Activated CD8-positive, alpha-beta T cell treated with anti-CD3 and anti-CD28 coated beads for 36 hours (primary cell): ENCODE measurements at regions not wholly inside any gene's neighbourhood (a gene's known extent, or its start where the extent isn't known, plus 50 kb on each side); places are given as distances from the start of the nearest gene placed in this dataset.

Experiments
- ATAC-seq: fragments of 200-7000 bp; cut with Tn5 transposase; one replicate; pipeline ENCODE4 v1.10.0; 2021; ENCODE audit warnings: mild to moderate bottlenecking, moderate library complexity
- CTCF ChIA-PET: fragments of 350-600 bp; sonication (Branson Sonifier 250); formaldehyde crosslinking; loops from one replicate; lab custom pipeline; 2021; ENCODE audit warnings: antibody characterized with exemption; lab: Charles Lee
- POLR2A ChIA-PET: fragments of 350-600 bp; sonication (Branson Sonifier 250); formaldehyde crosslinking; loops from one replicate; lab custom pipeline; 2021; ENCODE audit warnings: antibody characterized with exemption; lab: Charles Lee
- DNase-seq: peaks from one replicate; pipeline ENCODE4 v3.0.0-alpha.2; 2020
- H3K27ac Mint-ChIP-seq: one replicate; pipeline ENCODE4 v1.8.0; 2021; ENCODE audit warnings: mild to moderate bottlenecking, mixed read lengths
- H3K27me3 Mint-ChIP-seq: one replicate; pipeline ENCODE4 v1.8.0; 2021; ENCODE audit warnings: mixed read lengths
- H3K36me3 Mint-ChIP-seq: one replicate; pipeline ENCODE4 v1.8.0; 2021; ENCODE audit warnings: low read depth, mixed read lengths
- H3K4me1 Mint-ChIP-seq: one replicate; pipeline ENCODE4 v1.8.0; 2021; ENCODE audit warnings: low read depth, mixed read lengths
- H3K4me3 Mint-ChIP-seq: one replicate; pipeline ENCODE4 v1.8.0; 2021; ENCODE audit warnings: mild to moderate bottlenecking, moderate library complexity, mixed read lengths
- H3K9me3 Mint-ChIP-seq: one replicate; pipeline ENCODE4 v1.8.0; 2021; ENCODE audit warnings: mixed read lengths
- intact Hi-C: fragments of 100-400 bp; cut with micrococcal nuclease; formaldehyde crosslinking; loops from one replicate; pipeline ENCODE4 v1.10.0; 2022
- TF ChIP-seq, protein P1 (sequence below): fragments of 200-600 bp; IDR thresholded peaks from one replicate; pipeline ENCODE4 v1.8.0; 2022; ENCODE audit warnings: antibody characterized with exemption, mild to moderate bottlenecking

DNA sequence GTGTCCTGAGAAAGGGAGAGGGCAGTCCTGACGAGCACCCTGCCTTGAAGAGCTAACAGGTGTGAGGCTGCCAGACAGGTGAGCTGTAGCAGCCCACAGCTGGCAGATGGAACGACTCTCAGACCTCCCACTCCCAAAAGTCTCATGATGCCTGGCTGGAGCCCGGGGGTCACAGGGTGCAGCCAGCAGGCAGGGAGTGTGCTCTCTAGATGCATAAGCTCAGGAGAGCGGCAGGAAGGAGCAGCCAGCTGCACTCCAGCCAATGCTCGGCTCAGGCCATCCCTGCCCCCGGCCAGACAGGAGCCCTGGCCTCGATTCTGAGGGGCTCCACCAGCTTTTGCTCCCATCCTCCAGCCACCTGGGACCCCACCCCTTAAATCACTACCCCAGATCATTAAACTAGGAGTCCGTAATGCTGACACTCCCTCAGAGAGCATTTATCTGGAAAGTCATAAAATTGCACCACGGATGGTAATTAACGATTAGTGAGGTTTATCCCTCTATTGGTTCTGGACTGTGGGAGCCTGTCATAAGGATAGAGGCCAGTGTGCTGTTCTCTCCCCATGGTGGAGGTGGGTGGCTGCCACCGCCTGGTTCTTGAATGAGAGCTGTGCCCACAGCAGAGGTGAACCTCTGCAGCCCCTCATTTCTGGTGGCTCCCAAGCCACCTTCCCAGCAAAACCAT, 63.5 kb upstream of the ZMIZ1 start:
- intact Hi-C loops: no loop called here
- ATAC-seq (no peak), DNase-seq (no peak)
- Mint-ChIP-seq H3K9me3 (no peaks in the 10 kb centered on the region), H3K27me3 (no peaks in the 10 kb centered on the region), H3K36me3 (no peaks in the 10 kb centered on the region), H3K4me1 (peaks cover 11% of the 10 kb centered on the region), H3K4me3 (no peak overlapping the region), H3K27ac (no peak overlapping the region)
- POLR2A ChIA-PET: interaction anchor here (1.1 kb wide), 1 partner anchor 12 kb away, joined by 3 read pairs; no protein-coding TSS in a partner anchor
- TF ChIP-seq, protein P1, sequence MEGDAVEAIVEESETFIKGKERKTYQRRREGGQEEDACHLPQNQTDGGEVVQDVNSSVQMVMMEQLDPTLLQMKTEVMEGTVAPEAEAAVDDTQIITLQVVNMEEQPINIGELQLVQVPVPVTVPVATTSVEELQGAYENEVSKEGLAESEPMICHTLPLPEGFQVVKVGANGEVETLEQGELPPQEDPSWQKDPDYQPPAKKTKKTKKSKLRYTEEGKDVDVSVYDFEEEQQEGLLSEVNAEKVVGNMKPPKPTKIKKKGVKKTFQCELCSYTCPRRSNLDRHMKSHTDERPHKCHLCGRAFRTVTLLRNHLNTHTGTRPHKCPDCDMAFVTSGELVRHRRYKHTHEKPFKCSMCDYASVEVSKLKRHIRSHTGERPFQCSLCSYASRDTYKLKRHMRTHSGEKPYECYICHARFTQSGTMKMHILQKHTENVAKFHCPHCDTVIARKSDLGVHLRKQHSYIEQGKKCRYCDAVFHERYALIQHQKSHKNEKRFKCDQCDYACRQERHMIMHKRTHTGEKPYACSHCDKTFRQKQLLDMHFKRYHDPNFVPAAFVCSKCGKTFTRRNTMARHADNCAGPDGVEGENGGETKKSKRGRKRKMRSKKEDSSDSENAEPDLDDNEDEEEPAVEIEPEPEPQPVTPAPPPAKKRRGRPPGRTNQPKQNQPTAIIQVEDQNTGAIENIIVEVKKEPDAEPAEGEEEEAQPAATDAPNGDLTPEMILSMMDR: no peak
- CTCF ChIA-PET: interaction anchor here (1.4 kb wide), 1 partner anchor 152 kb away, joined by 3 read pairs; no protein-coding TSS in a partner anchor

DNA sequence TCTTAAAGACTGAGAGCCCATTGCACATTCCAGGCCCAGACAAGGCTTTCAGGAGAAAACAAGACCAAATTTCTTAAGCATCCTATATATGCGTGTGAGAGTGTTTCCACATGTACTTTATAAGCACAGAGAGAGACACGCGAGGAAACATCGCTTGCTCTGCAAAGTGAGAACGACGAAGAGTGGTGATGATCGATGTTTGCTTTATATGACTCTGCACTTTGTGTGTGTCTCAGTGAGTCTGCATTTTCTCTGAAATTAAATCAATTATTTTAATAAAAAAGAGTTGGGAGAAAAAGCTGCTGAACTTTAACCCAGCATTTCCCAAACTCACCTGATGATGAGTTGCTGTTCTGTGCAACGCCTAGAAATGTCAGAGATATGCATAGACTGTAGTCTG, 61.7 kb upstream of the ZMIZ1 start:
- ATAC-seq (no peak), DNase-seq (no peak)
- Mint-ChIP-seq H3K27ac (no peak overlapping the region), H3K9me3 (no peaks in the 10 kb centered on the region), H3K4me3 (no peak overlapping the region), H3K36me3 (no peaks in the 10 kb centered on the region), H3K27me3 (no peaks in the 10 kb centered on the region), H3K4me1 (peaks cover 5% of the 10 kb centered on the region)
- intact Hi-C loops: no loop called here
- TF ChIP-seq, protein P1: no peak
- CTCF ChIA-PET: no interaction called here
- POLR2A ChIA-PET: no interaction called here

DNA sequence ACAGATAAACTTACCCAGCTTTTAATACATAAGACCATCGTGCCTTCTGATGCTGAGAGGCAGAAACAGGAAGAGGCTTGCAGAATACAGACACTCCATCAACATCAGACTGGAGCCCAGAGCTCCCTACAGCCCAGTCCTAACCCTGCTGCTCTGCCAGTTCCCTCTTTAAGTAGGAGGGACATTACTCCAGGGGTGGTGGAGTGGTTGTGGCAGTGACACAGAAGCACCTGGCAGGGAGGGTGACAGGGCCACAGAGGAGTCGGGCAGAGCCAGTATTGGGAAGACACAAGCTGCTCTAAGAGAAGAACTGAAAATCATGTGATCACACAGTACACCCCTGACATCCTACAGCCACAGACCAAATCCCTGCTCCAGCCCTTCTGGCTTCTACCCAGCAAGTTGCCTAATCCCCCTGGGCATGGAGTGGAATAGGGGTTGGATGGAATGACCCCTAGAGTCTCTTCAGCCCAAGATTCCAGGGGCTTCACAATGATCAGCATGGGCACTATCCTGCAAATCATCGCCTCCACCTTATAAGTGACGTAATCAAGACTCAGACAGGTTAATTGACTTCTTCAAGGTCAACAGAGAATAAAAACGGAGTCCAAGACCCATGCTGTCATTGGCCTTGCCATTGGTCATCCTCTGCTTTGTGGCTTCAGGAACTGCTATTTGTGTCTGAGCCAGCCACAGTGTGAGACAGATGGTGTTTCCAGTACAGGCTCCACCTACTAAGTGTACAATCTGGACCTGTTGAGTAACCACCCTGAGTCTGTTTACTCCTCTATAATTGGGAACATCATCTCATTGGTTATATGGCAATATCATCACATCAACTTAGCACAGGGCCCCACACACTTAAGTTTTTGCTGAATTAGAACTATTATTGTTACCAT, 61.1 kb upstream of the ZMIZ1 start:
- no peak overlapping the region for H3K27ac Mint-ChIP-seq
- no peaks in the 10 kb centered on the region for H3K36me3 Mint-ChIP-seq
- H3K4me3 Mint-ChIP-seq: no peak overlapping the region
- ATAC-seq: no peak
- H3K4me1 Mint-ChIP-seq: peaks cover 5% of the 10 kb centered on the region
- no peaks in the 10 kb centered on the region for H3K9me3 Mint-ChIP-seq
- no peak for DNase-seq
- ChIA-PET POLR2A (no interaction called here), CTCF (no interaction called here)
- TF ChIP-seq, protein P1: no peak
- intact Hi-C loops: no loop called here
- no peaks in the 10 kb centered on the region for H3K27me3 Mint-ChIP-seq

DNA sequence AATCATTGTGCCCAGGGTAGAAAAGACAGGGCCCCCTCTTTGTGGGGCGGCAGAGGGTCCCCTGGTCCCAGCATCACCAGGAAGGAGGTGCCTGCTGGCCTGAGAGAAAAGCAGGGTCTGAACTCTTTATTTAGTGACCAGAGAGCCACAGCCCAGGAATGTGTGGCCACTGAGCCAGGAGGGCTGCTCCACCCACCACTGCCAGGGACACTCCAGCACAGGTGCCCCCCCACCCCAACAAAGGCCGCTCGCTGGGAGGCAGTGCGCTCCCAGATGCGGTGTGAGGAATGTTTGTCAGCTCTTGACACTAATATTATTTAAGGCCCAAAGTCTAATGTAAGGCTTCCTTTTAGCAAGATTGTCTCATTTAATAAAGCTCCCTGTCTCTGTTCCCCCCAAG, 59.6 kb upstream of the ZMIZ1 start:
- intact Hi-C loops: no loop called here
- H3K27ac Mint-ChIP-seq: no peak overlapping the region
- DNase-seq (no peak), ATAC-seq (no peak)
- peaks cover 4% of the 10 kb centered on the region for H3K4me1 Mint-ChIP-seq
- H3K4me3 Mint-ChIP-seq: no peak overlapping the region
- POLR2A ChIA-PET: no interaction called here
- no peaks in the 10 kb centered on the region for H3K27me3 Mint-ChIP-seq
- H3K36me3 Mint-ChIP-seq: no peaks in the 10 kb centered on the region
- CTCF ChIA-PET: no interaction called here
- TF ChIP-seq, protein P1: no peak
- no peaks in the 10 kb centered on the region for H3K9me3 Mint-ChIP-seq

DNA sequence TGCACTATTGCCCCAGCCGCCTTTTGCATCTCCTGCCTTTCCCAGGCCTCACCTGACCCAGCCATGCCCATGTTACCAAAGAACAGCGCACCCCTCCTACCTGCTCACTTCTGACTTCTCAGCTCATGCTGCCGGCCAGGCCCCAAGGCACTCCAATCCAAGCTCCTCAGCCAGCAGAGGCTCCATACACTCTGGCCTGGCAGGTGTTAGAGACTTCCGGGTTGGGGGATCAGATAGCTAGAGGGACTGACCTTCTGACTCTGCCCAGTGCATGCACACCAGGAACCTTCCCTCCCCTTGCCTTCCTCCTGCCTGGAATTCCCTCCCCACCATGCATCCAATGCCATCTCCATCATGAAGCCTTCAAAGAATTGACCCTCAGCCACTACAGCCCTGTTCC, 56.2 kb upstream of the ZMIZ1 start:
- DNase-seq: no peak
- no peaks in the 10 kb centered on the region for H3K27me3 Mint-ChIP-seq
- no peak overlapping the region for H3K4me3 Mint-ChIP-seq
- ATAC-seq: no peak
- H3K4me1 Mint-ChIP-seq: no peaks in the 10 kb centered on the region
- H3K9me3 Mint-ChIP-seq: peaks cover under 1% of the 10 kb centered on the region
- ChIA-PET CTCF (no interaction called here), POLR2A (no interaction called here)
- no peak overlapping the region for H3K27ac Mint-ChIP-seq
- TF ChIP-seq, protein P1: no peak
- intact Hi-C loops: no loop called here
- H3K36me3 Mint-ChIP-seq: no peaks in the 10 kb centered on the region
